Vagina (tissue), 2 donors: ENCODE measurements at regions not wholly inside any gene's neighbourhood (a gene's known extent, or its start where the extent isn't known, plus 50 kb on each side); places are given as distances from the start of the nearest gene placed in this dataset.

ENCODE experiments used
- CTCF ChIP-seq, 3 experiments: fragments of 450-650 bp in 2 of 3; fragments of 200-600 bp in 1 of 3; sonication (generic) in 1 of 3; IDR thresholded peaks; one replicate each; pipeline ENCODE4 v1.5.1; 2017 to 2019; ENCODE audit warnings: antibody characterized with exemption in 3 of 3, mild to moderate bottlenecking in 2 of 3, moderate library complexity in 2 of 3
- POLR2A ChIP-seq, 2 donors: fragments of 450-650 bp; IDR thresholded peaks; one replicate each; pipeline ENCODE4 v1.6.1; 2017; ENCODE audit warnings: antibody characterized with exemption in 2 of 2, mild to moderate bottlenecking in 2 of 2, moderate library complexity in 2 of 2
- POLR2AphosphoS5 ChIP-seq, 2 donors: sonication (generic); formaldehyde crosslinking; IDR thresholded peaks; one replicate each; pipeline ENCODE4 v1.9.0; 2017; ENCODE audit warnings: antibody characterized with exemption in 2 of 2, mild to moderate bottlenecking in 2 of 2, low read depth in 1 of 2; ENCODE audit not compliant: insufficient read depth in 1 of 2

GRCh38 chr2:195164930-195165329, 492.1 kb upstream of the SLC39A10 start:
- TF ChIP-seq POLR2AphosphoS5 (IDR thresholded peaks at IDR 0.05; ENCODE audit: insufficient read depth in 1 of 2, low read depth in 1 of 2) (no peak), CTCF (IDR thresholded peaks at IDR 0.05) (no peak), POLR2A (IDR thresholded peaks at IDR 0.05) (no peak)
